Germinal center (tissue), 1 donor: ENCODE measurements at regions not wholly inside any gene's neighbourhood (a gene's known extent, or its start where the extent isn't known, plus 50 kb on each side); places are given as distances from the start of the nearest gene placed in this dataset.

Experiments
- DNase-seq: peaks from one replicate; pipeline ENCODE4 v3.0.0; 2012; ENCODE audit warnings: mixed read lengths, low spot score

DNA sequence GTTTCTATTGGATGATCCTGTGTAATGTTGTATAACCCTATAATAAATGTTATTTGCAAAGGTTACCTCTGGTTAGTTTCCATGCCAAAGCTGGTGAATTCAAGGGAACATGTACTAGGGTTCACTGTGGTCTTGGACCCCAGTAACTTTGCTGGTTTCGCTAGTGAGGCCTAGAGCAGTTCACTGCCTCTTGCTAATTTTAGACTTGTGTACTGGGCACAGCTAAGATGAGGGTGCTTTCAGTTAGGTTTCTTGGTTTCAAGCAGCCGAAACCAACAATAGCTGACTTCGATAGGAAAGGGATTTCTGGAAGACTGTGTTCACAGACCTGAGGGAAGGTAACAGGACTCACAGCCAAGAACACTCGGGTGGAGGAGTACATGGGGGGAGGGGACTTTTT lies 215.5 kb upstream of the BCOR start:
- DNase-seq, result no peak

DNA sequence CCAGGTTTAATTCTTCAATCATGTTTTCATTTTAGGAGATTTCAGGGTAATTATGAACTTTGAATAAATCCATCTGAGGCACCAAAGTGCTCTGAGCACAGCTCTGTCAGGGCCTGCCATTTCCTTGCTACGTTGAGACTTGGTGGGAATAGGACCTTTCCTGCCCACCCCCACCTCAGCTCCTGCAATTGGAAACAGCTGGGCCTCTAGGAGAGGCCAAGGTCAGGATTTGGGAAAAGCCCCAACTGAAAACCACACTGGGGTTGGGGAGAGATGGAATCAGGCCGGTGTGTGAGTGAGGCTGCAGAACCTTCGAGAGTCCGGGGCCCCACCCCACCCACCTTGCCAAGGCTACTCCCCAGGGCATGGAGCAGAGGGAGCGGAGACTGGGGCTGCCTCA lies 212.7 kb upstream of the BCOR start:
- no peak for DNase-seq

DNA sequence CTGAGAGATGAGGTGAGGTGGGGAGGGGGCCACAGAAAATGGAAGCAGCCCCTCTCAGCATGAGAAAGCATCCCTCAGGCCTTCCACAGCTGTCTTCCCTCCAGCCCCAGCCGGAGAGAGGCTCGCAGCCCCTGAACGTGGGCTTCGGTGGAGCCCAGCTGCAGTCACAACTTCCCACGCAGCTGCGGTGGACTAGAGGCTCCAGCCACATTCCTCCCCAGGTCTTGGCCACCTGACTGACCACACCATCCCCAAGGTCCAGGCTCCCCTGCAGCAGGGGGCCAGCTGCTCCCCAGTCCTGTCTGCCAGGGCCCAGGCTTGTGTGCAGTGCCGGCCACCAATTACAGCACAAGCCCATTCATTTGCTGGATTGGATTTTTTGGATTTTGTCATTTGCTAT lies 212.3 kb upstream of the BCOR start:
- no peak for DNase-seq

DNA sequence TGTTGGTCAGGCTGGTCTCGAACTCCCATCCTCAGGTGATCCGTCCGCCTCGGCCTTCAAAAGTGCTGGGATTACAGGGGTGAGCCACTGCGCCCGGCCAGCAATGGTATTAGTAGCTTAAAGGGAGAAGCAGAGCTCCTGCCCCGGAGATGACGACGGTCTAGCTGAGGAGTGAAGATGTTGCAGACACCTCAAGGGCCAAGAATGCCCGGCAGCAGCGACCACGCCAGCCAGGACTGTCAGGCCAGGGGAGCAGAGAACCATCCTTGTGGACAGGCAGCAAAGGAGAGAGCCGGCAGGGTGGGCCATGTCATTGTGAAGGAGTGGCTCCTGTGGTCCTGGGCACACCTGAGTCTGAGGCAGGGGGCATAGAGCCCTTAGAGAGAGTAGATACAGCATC lies 210.1 kb upstream of the BCOR start:
- no peak for DNase-seq

DNA sequence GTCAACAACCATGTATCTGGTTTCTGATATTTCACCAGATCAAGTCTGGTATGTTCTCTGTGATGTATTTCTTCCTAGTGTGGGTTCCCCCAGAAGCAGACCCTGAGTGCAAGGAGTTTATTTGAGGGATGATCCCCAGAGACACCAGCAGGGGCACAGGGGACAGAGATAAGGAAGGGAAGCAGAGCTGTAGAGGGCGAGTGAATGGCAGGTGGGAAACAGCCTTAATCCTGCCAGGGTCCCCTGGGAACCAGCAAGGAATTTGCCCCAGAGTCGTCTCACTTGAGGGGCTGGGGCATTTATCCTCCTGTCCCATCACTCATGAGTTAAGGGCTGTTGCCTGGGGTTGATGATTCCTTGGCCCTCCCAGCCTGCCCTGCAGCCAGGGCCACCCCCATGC lies 206.4 kb upstream of the BCOR start:
- DNase-seq, result no peak

DNA sequence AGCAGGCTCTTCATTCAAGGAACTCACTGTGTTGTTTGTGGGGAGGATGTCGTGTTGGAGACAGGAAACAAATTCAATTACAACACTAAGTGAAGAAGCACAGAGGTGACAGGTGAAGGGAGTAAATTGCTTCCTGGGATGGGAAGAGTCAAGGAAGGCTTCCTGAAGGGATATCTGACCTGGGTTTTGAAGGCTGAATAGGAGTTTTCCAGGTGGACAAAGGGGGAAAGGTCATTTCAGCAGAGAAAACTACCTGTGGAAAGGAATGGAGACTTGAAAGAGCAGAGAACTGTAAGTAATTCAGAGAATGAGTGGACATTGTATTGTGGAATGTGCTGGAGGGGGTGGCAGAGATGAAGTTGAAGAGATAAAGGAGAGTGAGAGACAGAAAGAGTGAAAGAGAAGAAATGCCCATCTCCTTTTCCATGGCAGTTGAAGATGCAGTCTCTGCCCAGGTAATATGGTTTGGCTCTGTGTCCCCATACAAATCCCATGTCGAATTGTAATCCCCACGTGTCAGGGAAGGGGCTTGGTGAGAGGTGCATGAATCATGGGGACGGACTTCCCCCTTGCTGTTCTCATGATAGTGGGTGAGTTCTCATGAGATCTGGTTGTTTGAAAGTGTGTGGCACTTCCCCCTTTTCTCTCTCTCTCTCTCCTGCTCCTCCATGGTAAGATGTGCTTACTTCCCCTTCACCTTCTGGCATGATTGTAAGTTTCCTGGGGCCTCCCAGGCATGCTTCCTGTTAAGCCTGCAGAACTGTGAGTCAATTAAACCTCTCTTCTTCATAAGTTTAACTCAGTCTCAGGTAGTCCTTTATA lies 205.7 kb upstream of the BCOR start:
- no peak for DNase-seq

DNA sequence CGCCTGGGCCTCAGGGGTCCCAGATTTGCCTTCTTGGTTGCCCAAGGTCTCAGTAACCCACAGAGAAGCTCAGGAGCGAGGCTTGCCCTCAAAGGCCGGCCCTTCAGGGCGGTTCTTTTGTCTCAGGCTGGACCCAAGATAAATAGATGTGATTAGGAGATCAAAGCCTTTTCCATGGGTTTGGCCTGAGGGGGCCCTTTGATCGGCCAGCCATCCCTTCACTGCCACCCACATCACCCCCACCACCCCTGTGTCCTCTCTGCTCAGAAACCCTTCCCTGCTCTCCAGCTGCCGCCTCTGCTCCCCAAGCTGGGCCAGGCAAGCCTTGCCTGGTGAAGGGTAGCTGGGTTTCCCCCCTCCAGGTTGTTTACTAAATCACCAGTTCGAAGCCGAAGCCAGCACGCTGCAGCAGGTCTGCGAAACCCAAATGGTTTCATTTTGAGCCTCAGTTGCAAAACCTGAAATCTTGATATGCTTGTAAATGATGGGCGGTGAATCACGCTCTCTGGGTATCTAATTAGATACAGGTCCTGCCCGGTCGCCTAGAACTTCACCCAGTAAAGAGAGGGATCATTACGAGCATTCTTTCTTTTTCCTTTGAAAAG lies 202.6 kb upstream of the BCOR start:
- no peak for DNase-seq

DNA sequence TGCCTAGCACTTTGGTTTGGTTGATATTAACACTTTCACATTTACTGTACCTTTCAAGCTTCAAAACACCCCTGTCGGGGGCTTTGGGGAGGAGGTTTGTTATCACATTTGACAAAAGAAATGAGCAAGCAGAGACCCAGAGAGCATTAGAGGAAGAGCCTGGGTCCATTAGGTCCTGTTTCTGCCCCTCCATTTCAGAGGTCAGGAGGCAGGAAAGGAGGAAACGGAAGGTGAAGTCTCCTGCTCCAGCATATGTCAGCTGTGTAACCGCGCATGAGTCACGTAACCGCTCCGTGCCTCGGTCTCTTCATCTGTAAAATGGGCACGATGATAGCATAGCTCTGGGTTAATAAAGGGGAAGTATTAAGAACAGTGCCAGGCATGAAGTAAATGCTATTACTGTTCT lies 201.9 kb upstream of the BCOR start:
- DNase-seq, result peak; percentile 6

DNA sequence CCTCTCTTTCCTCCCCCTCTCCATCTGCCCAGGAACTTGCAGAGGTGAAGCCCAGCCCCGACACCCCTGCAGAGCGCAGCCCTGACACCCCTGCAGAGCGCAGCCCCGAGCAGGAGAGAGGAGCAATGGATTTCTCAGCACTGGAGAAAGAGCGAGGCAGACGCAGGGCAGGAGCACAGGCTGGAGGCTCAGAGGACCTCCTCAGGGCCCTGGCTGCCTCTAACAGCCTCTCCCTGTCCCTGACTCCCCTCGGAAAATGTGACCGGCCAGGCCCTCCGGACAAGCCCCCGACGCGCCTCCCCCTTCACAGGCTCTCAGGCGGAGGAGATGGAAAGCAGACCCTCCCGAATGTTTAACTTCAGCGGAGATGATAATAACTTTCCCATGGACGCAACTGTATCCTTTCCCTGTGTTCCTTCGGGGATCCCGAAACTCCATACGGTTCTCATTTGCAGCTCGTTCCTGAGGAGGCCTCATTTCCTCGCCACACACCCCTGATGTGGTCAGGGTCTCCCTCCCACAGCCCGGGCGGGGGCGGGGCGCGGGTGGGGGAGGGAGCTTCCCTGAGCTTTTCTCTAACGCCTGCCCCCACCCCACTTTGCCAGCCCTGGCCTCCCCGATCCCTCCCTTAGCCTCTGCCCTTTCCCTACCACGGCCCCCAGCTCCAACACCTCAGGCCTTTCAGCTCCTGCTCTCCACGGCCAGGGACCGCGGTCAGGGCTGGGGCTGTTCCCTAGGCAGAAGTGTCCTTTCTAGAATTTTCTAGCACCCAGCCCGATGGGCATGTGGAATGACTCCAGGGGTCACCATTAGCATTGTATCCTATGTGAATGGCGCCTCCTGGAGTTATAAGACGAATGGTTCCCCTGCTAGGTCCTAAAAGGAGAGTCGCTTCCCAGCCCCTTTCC lies 201.1 kb upstream of the BCOR start:
- no peak for DNase-seq

DNA sequence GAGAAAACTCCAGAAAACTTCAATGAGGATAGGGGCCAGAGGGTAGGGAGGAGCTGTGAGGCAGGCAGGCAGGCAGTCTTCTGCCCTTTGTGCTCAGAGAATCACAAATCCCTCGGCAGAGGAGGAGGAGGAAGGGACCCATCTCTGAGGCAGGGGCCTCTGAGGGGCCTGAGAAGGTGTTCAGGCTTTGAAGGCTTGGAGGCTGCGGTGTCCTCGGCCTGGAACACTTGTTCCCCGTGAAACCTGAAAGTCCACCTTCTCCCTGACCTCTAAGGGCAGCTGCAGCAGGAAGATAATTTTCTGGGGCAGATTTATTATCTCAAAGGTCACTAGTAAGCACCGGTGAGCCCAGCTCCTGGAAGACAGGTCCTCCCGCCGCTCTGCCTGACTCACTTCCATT lies 200.3 kb upstream of the BCOR start:
- no peak for DNase-seq

DNA sequence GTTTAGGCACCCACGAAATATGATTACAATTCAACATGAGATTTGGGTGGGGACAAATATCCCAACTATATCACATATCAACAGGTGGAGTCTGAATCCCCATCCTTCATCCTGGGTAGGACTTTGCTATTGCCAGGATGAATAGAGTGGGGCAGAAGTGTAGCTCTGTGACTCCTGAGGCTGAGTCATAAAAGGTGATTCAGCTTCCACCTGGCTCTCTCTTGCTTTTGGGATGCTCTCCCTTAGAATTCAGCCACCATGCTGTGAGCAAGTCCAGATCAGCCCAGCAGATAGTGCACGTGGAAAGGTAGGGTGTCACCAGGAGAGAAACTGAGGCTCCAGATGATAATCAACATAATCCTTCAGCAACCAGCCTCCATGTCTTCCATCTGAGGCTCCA lies 193.8 kb upstream of the BCOR start:
- no peak for DNase-seq

DNA sequence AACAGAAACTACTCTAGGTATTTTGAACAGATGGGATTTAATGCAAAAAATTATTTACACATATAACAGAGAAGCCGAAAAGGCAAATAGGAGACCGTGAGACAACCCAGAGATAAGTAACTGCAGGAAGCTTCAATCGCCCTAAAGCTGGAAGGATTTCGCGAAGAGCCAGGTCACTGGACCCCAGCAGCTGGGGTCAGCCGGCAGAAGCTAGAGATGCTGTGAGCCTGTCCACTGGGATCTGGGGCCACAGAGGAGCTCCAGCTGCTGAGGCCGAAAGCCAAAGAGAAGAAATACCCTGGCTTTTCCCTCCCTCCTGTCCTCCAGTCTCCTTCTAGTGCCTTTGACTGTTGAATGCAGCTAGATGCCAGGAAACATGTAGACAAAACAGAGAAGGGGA lies 192.8 kb upstream of the BCOR start:
- no peak for DNase-seq

DNA sequence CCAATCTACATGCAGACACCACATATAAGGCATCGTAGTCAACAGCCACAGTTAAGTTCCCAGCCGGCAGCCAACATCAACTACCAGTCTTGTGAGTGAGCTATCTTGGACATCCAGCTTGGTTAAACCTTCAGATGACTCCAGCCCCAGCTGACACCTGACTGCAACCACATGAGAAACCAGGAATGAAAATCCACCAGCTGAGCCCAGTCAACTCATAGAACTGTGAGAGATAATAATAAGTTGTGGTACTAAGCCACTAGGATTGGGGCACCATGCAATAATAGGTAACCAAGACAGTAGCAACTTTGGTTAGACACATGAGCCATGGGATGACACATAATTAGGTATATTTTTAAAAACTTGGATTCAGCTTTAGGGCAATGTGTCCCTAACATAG lies 188.1 kb upstream of the BCOR start:
- DNase-seq, result no peak

DNA sequence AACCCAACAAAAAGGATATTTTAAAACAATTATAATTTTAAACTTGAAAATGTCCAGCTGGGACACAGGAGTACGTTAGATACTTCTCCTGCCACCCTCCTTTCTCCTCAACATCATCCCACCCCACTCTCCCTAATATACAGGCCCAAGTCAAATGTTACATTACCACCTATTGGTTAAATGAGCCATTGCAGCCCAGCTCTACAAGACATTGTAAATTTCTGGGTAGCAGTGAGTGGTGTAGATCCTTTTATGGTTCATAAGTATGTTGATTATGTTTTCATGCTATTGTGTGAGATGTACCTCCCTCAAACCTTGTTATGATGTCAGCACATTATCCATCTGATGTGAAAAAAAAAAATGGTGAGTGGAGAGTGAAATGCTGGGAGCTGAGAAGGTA lies 187.1 kb upstream of the BCOR start:
- DNase-seq, result no peak

DNA sequence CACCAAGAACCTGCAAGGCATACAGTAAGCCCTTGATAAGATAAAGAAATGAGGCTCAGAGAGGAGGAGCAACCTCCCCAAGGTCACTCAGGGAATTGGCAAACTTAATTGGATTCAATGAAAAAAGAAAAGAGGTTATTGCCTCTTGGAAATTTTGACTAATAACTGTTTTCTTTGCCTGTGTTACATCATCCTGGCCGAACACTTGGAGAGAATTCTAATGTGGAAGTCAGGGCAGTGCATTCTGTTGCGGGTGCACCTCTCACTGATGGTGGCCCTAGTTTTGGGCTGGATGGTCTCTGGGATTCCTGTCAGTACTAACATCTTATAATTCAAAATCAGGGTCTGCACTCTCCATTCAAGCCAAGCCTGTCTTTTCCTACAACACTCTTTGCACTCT lies 186.2 kb upstream of the BCOR start:
- no peak for DNase-seq

DNA sequence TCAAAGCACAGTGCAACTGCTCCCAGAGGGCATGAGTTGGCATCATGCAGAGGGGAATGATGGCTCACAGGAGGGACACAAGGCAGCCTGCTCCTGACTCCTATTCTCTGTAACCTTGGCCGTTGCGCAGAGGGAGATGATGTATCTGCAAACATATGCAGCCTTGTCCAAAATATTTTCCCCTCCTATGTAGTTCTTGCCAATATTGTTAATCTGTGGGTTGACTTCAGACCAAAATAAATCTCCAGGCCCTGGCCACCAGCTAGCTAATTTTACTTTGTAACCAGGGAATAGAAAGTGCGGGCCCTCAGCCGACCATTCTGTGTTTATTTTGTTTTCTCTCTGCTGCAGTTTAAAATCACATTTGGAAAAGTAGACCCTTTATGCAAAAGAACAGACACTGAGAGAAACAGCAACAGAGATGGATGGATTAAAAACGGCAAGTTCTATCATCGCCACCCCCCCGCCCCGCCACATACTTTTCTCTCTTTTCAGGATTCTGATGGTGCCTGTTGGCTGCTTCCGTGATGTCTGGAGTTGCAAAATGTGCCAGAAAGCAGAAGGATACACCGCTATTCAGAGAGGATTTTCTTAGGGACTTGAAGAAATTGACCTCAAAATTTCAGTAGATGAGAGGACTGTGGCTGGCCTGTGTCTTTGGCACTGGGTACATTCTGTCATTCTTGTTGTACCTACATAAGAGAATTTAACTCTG lies 185.3 kb upstream of the BCOR start:
- no peak for DNase-seq

DNA sequence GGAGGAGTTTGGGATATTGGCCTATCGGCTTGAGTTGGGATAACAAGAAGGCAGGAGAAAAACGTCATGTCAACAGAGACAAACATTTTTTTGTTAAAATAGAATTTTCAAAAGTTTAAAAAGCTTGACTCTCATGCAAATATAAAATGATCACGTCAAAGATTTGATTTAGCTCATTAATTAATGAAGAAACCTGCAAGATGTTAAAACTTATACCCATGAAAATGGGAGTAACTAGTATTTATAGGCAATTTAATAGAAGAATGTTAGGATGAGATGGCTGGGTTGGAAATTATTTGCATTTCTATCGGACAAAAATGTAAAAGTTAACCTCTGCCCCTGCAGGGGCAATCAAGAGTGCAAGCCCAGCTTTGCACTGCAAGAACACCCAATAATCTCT lies 184.6 kb upstream of the BCOR start:
- DNase-seq, result no peak

DNA sequence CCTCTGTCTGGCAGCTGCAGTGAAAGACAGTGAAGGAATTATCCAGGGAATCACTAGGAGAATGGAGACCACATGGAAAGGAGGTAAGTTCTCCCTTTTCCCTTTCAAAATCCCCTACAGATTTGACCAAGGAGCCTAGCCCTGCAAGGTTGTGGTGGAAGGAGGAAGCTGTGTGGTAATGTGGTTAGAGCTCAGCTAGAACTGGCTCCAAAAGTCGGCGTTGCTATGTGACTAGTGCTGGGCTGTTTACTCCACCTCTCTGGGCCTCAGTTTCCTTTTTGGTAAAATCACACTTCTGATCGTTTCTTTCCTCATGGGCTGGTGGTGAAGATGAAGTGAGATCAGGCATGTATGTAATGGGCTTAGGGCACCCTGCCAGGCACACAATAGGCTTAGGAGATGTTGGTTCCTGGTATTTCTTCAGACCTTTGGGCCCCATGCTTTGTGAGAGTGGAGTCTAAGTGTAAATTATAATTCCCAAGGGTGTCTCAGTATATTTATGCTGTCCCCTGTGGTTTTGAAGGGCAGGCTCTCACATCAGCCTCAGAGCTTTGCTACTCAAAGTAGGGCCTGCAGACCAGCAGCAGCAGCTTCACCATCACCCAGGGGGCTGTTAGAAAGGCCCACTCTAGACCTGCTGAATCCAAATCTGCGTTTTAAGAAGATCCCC lies 183.7 kb upstream of the BCOR start:
- DNase-seq, result no peak

DNA sequence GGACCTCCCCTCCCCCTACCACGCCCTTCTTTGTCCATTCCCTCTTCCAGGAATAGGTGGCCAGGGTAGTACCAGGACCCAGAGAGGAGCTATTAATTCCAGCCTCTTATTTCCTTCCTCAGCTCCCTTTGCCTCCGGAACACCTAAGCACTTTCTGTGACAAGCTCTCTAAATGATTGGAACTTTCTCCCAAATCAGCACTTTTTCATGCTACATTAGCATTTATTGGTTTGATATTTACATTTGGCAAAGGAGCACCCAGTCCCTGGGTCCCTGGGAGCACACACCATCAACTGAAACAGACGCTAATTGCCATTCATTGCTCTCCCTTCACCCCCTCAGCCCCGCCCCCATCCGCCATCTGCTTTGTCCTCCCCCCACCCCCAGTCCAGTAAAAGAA lies 182.0 kb upstream of the BCOR start:
- no peak for DNase-seq

DNA sequence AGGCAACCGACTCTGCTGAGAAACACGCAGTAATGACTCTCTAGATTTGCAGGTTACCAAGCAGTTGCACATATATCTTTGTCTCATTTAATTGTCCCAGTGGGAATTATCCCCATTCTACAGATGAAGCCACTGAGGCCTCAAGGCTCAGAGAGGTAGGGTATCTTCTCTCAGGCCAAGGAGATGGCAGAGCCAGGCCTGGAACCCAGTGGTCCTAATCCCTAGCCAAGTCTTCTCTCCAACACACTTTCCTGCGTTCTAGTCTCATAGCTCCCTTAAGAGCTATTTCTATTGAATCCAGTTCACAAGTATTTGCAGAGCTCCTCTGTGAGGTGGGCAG lies 181.3 kb upstream of the BCOR start:
- no peak for DNase-seq

DNA sequence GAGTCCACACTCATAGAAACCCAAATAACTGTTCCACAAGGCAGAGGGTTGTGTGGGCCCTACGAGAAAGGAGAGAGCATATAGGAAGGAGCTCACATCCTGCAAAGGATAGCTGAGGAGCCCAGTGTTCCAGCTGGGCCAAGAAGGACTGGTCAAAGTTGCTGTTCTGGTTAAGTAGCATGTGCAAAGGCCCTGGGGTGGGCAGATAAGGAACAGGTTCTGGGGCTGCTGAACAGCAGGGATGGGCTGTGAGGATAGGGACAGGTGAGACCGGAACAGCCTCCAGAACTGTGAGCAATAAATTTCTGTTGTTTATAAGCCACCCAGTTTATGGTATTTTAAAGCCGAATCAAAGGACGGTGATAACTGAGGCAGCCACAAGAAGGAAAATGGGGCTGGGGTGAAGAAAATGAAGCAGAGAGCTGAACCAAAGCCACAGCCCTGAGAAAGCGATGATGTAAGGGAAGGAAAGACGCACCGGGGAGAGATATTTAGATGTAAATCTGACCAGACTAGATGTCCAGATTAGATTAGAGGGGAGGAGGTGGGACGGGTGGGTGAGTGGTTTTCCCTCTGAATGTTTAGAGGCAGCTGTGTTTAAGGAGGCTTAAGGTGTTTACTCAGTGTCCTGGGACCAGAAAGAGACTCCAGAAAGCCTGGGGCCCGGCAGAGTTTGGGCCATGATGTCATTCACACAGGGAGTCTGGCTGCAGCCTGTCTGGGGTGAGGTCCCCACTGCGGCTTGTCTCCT lies 180.8 kb upstream of the BCOR start:
- DNase-seq, result no peak
